ENCODE measurements at regions not wholly inside any gene's neighbourhood (a gene's known extent, or its start where the extent isn't known, plus 50 kb on each side); places are given as distances from the start of the nearest gene placed in this dataset.

GRCh38 chr7:91632234-91632940, 248.1 kb downstream of the MTERF1 start:
- DNase-seq (ENCODE audit: extremely low spot score), result no peak
- WGBS, result 66% methylated on average over 3 of the region's 3 CpGs
- H3K9me3 ChIP-seq, result no peaks in the 10 kb centered on the region
- peaks cover 0 to 6% (median 3%) of the 10 kb centered on the region in 4 donors for H3K4me1 ChIP-seq
- H3K4me3 ChIP-seq, result no peak overlapping the region
- TF ChIP-seq POLR2A (IDR thresholded peaks at IDR 0.05; ENCODE audit: low read depth) (no peak), CTCF (IDR thresholded peaks at IDR 0.05) (no peak), POLR2AphosphoS5 (IDR thresholded peaks at IDR 0.05) (no peak), EP300 (IDR thresholded peaks at IDR 0.05) (no peak)
- H3K36me3 ChIP-seq, result no peaks in the 10 kb centered on the region
- intact Hi-C loops (cut with DNase I), result loop anchor here (10.0 kb wide), 1 partner anchor 548 kb away; no protein-coding TSS in a partner anchor
- no peak overlapping the region for H3K27ac ChIP-seq (replicated peaks in 1 of 4)
- no peaks in the 10 kb centered on the region for H3K27me3 ChIP-seq

GRCh38 chr7:91633013-91633441, 247.5 kb downstream of the MTERF1 start:
- no peak for TF ChIP-seq EP300 (IDR thresholded peaks at IDR 0.05)
- no peak for TF ChIP-seq CTCF (IDR thresholded peaks at IDR 0.05)
- TF ChIP-seq POLR2A (IDR thresholded peaks at IDR 0.05; ENCODE audit: low read depth), result no peak
- TF ChIP-seq POLR2AphosphoS5 (IDR thresholded peaks at IDR 0.05), result no peak
- H3K4me1 ChIP-seq, result peaks cover 0 to 6% (median 3%) of the 10 kb centered on the region in 4 donors
- no peaks in the 10 kb centered on the region for H3K36me3 ChIP-seq
- no peak for DNase-seq (ENCODE audit: extremely low spot score)
- H3K27me3 ChIP-seq, result no peaks in the 10 kb centered on the region
- H3K27ac ChIP-seq (replicated peaks in 1 of 4), result no peak overlapping the region
- intact Hi-C loops (cut with DNase I), result loop anchor here (10.0 kb wide), 1 partner anchor 548 kb away; no protein-coding TSS in a partner anchor
- 91% methylated on average over 8 of the region's 8 CpGs for WGBS
- H3K4me3 ChIP-seq, result no peak overlapping the region
- no peaks in the 10 kb centered on the region for H3K9me3 ChIP-seq

- Histone ChIP-seq H3K27ac (replicated peaks in 1 of 4) (no peak overlapping the region), H3K9me3 (no peaks in the 10 kb centered on the region), H3K27me3 (no peaks in the 10 kb centered on the region), H3K36me3 (no peaks in the 10 kb centered on the region), H3K4me3 (no peak overlapping the region), H3K4me1 (no peaks in the 10 kb centered on the region)
- no peak for TF ChIP-seq EP300 (IDR thresholded peaks at IDR 0.05)
- no peak for TF ChIP-seq POLR2AphosphoS5 (IDR thresholded peaks at IDR 0.05)
- TF ChIP-seq POLR2A (IDR thresholded peaks at IDR 0.05; ENCODE audit: low read depth), result no peak
- TF ChIP-seq CTCF (IDR thresholded peaks at IDR 0.05), result no peak
- 83% methylated on average over 3 of the region's 3 CpGs for WGBS
- intact Hi-C loops (cut with DNase I), result loop anchor here (10.0 kb wide), 1 partner anchor 550 kb away; no protein-coding TSS in a partner anchor
- no peak for DNase-seq (ENCODE audit: extremely low spot score)
Measured at GRCh38 chr7:91634485-91635177, 245.9 kb downstream of the MTERF1 start.

- 69% methylated on average over 6 of the region's 6 CpGs for WGBS
- no peaks in the 10 kb centered on the region for H3K27me3 ChIP-seq
- H3K4me3 ChIP-seq, result no peak overlapping the region
- no peaks in the 10 kb centered on the region for H3K36me3 ChIP-seq
- TF ChIP-seq EP300 (IDR thresholded peaks at IDR 0.05) (no peak), CTCF (IDR thresholded peaks at IDR 0.05) (peak; percentile 37 to 60 (median 54)), POLR2A (IDR thresholded peaks at IDR 0.05; ENCODE audit: low read depth) (no peak)
- peak; percentile 74 for DNase-seq (ENCODE audit: extremely low spot score)
- intact Hi-C loops (cut with DNase I), result loop anchor here (10.0 kb wide), 1 partner anchor 551 kb away; no protein-coding TSS in a partner anchor
- H3K9me3 ChIP-seq, result no peaks in the 10 kb centered on the region
- H3K27ac ChIP-seq (replicated peaks in 1 of 4), result no peak overlapping the region
- H3K4me1 ChIP-seq, result no peaks in the 10 kb centered on the region
Measured at GRCh38 chr7:91636129-91636724, 244.3 kb downstream of the MTERF1 start.

Measured in esophagus muscularis mucosa (tissue), 4 donors.